Fibroblast of mammary gland (primary cell): ENCODE measurements at regions not wholly inside any gene's neighbourhood (a gene's known extent, or its start where the extent isn't known, plus 50 kb on each side); places are given as distances from the start of the nearest gene placed in this dataset.

Source experiments
- DNase-seq: peaks from one replicate; pipeline ENCODE4 v3.0.0-alpha.2; 2010; ENCODE audit warnings: low read depth
- H3K4me3 ChIP-seq: 2 replicates; pipeline ENCODE4 v1.5.1; 2011; ENCODE audit warnings: low read depth, mild to moderate bottlenecking, low read length, moderate library complexity; ENCODE audit not compliant: control insufficient read depth
- TF ChIP-seq, protein P1 (sequence below): conservative IDR thresholded peaks from 2 replicates; pipeline ENCODE4 v1.5.1; 2011; ENCODE audit warnings: low read depth, low read length, inconsistent platforms; ENCODE audit not compliant: control insufficient read depth, insufficient read depth

DNA sequence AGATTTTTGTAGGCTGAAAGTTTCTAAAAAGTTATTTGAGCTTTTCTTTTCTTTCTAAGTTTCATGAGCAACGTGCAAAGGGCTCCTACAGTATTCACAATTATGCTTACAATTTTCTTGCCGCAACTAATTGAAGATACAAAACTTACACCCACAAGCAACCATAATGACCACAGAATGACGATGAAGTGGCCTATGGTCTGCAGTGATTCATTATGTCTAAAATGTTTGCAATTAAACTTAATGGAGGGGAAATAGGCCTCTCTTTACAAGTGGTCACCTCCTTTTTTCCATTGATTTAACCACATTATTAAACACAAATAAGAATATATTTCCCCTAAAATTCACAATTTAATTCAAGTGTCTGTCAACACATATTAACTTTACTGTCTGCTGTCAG lies 732.6 kb upstream of the FLRT2 start:
- TF ChIP-seq, protein P1, sequence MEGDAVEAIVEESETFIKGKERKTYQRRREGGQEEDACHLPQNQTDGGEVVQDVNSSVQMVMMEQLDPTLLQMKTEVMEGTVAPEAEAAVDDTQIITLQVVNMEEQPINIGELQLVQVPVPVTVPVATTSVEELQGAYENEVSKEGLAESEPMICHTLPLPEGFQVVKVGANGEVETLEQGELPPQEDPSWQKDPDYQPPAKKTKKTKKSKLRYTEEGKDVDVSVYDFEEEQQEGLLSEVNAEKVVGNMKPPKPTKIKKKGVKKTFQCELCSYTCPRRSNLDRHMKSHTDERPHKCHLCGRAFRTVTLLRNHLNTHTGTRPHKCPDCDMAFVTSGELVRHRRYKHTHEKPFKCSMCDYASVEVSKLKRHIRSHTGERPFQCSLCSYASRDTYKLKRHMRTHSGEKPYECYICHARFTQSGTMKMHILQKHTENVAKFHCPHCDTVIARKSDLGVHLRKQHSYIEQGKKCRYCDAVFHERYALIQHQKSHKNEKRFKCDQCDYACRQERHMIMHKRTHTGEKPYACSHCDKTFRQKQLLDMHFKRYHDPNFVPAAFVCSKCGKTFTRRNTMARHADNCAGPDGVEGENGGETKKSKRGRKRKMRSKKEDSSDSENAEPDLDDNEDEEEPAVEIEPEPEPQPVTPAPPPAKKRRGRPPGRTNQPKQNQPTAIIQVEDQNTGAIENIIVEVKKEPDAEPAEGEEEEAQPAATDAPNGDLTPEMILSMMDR: no peak
- no peak for DNase-seq
- no peak overlapping the region for H3K4me3 ChIP-seq

DNA sequence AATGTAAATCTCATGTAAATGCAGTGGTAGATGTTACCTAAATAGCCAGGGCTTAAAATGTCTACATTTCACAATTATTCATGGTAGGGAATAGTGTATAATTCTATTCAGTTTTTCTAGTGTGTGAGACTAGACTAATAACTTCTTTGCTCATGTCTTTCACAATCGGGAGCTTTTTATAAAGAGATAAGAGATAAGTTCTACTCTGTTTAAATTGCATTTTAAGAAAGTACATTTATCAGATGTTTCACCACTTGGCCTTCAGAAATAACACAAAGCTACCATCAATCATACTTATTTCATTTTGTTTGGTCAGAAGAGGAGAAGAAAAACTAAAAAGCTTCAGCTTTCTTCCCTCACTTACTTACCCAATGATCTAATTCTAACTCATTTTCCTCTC lies 725.5 kb upstream of the FLRT2 start:
- H3K4me3 ChIP-seq: no peak overlapping the region
- TF ChIP-seq, protein P1: no peak

DNA sequence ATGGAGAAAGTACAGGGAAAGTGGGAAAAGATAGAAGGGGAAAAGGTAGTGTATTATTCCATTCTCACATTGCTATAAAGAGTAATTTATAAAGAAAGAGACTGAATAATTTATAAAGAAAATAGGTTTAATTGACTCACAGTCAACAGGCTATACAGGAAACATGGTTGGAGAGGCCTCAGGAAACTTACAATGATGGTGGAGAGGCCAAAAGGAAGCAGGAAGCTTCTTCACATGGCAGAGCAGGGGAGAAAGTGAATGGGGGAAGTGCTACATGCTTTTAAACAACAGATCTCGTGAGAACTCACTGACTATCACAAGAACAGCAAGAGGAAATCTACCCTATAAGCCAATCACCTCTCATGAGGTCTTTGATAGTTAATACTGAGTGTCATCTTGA lies 725.0 kb upstream of the FLRT2 start:
- DNase-seq: no peak
- TF ChIP-seq, protein P1: no peak
- no peak overlapping the region for H3K4me3 ChIP-seq

More for the DNA sequence above, 725.5 kb upstream of the FLRT2 start:
- no peak for DNase-seq

DNA sequence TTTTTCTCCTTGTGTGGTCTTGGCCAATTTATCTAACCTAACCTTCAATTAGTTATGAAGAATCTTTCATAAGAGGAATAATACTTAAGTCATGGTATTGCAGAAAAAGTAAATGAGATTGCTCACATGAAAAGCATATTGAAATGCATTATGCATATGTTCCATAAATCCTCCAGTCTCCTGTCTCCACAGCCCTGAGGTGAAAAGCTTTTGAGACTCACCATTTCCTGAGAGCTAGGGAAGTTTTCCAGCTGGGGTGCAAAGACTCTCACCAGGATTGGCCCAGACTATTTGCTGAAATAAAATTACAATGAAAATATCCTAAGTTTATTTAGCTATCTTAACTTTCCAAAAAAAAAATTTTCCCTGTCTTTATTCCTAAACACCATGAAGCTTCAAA lies 723.8 kb upstream of the FLRT2 start:
- DNase-seq: no peak
- TF ChIP-seq, protein P1: no peak
- no peak overlapping the region for H3K4me3 ChIP-seq

DNA sequence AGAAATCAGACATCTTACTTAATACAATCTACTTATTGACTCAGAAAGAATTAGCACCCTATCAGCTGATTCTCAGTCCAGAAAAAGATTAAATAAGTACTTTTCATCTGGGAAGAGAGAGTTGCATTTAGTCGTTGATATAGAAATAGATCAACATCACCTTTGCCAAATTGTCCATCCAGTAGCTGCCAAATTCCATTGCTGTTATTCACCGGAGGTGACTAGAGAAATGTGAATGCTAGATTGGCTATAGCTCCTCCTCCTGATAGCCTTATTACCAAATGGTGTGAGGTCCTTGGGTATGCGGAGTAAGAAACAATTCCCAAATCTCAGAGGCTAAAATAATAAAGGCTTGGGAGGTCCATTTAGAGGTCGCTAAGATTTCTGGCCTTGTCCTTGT lies 723.3 kb upstream of the FLRT2 start:
- no peak for DNase-seq
- TF ChIP-seq, protein P1: no peak
- H3K4me3 ChIP-seq: no peak overlapping the region

DNA sequence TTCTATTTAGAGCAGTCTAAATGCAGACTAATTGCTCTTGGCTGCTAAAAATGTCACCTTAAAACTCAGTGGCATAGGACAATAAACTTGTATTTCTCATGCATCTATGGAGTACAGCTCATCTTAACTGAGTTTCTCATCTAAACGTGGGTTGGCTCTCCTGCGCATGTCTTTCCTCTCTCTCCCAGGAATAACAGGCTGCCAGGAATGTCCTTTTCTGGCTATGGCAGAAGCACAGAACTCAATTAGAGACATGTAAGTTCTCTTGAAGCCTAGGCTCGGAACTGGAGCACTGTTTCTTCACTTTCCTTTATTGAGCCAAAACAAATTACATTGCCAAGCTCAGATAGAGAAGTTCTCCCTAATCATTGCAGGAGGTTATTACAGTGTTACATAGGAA lies 722.3 kb upstream of the FLRT2 start:
- DNase-seq: no peak
- TF ChIP-seq, protein P1: no peak
- H3K4me3 ChIP-seq: no peak overlapping the region

- H3K4me3 ChIP-seq: no peak overlapping the region
- DNase-seq: no peak
- TF ChIP-seq, protein P1: no peak
These were observed 720.8 kb upstream of the FLRT2 start for GRCh38 chr14:84809158-84809557.
